ENCODE measurements at regions not wholly inside any gene's neighbourhood (a gene's known extent, or its start where the extent isn't known, plus 50 kb on each side); places are given as distances from the start of the nearest gene placed in this dataset.

- H3K4me1 Mint-ChIP-seq, result no peaks in the 10 kb centered on the region
- peaks cover 19% of the 10 kb centered on the region for H3K9me3 Mint-ChIP-seq
- no peaks in the 10 kb centered on the region for H3K36me3 Mint-ChIP-seq (ENCODE audit: low read depth)
- CTCF ChIA-PET, result no interaction called here
- POLR2A ChIA-PET, result no interaction called here
- intact Hi-C loops (cut with micrococcal nuclease), result no loop called here
- no peak overlapping the region for H3K27ac Mint-ChIP-seq
- TF ChIP-seq CTCF (IDR thresholded peaks at IDR 0.05), result no peak
- no peak for ATAC-seq (ENCODE audit: low read depth)
- H3K27me3 Mint-ChIP-seq, result no peaks in the 10 kb centered on the region
- DNase-seq, result no peak
- no peak overlapping the region for H3K4me3 Mint-ChIP-seq
These were observed 1031.8 kb downstream of the GALC start for GRCh38 chr14:86961106-86961716.

DNA sequence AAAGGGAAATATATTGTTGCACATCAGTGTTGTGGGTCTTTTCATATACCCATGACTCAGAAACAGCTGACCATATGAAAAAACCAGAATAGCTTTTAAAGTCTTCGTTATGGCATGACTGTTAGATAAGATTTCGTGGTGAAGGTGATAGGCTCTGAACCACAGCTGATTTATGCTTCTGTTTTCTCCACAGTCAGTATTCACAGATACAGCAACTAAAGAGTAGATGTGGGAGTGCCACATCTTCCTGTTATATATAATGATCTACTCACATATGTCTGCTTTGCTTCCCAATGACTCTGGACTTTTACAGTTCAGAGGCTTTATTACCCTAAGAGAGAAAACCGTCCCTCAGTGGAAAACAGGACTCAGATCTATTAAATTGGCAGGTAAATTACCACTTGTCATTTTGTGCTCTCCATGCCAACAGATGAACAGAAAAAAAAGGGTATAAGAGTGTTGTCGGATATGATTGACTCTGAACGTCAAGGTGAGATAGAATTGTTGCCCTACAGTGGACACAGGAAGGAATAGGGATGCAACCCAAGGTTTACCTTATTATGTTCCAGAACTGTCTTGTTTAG, 1037.1 kb downstream of the GALC start:
- Mint-ChIP-seq H3K9me3 (peaks cover 2% of the 10 kb centered on the region), H3K27me3 (no peaks in the 10 kb centered on the region), H3K4me3 (no peak overlapping the region), H3K4me1 (no peaks in the 10 kb centered on the region), H3K36me3 (ENCODE audit: low read depth) (no peaks in the 10 kb centered on the region), H3K27ac (no peak overlapping the region)
- no peak for TF ChIP-seq CTCF (IDR thresholded peaks at IDR 0.05)
- no peak for DNase-seq
- no peak for ATAC-seq (ENCODE audit: low read depth)
- CTCF ChIA-PET, result no interaction called here
- POLR2A ChIA-PET, result no interaction called here
- intact Hi-C loops (cut with micrococcal nuclease), result no loop called here

- H3K9me3 Mint-ChIP-seq, result peaks cover 3% of the 10 kb centered on the region
- no peak for TF ChIP-seq CTCF (IDR thresholded peaks at IDR 0.05)
- H3K27me3 Mint-ChIP-seq, result no peaks in the 10 kb centered on the region
- ChIA-PET CTCF (no interaction called here), POLR2A (no interaction called here)
- intact Hi-C loops (cut with micrococcal nuclease), result no loop called here
- DNase-seq, result no peak
- H3K4me3 Mint-ChIP-seq, result no peak overlapping the region
- H3K36me3 Mint-ChIP-seq (ENCODE audit: low read depth), result no peaks in the 10 kb centered on the region
- no peak overlapping the region for H3K27ac Mint-ChIP-seq
- ATAC-seq (ENCODE audit: low read depth), result no peak
- no peaks in the 10 kb centered on the region for H3K4me1 Mint-ChIP-seq
These were observed 1038.4 kb downstream of the GALC start for GRCh38 chr14:86954623-86955022.

GRCh38 chr14:86946446-86946845, 1046.5 kb downstream of the GALC start:
- CTCF ChIA-PET, result no interaction called here
- Mint-ChIP-seq H3K27ac (no peak overlapping the region), H3K27me3 (no peaks in the 10 kb centered on the region), H3K4me1 (no peaks in the 10 kb centered on the region), H3K4me3 (no peak overlapping the region), H3K9me3 (peaks cover 3% of the 10 kb centered on the region), H3K36me3 (ENCODE audit: low read depth) (no peaks in the 10 kb centered on the region)
- POLR2A ChIA-PET, result no interaction called here
- TF ChIP-seq CTCF (IDR thresholded peaks at IDR 0.05), result no peak
- ATAC-seq (ENCODE audit: low read depth), result no peak
- no peak for DNase-seq
- intact Hi-C loops (cut with micrococcal nuclease), result no loop called here

- Mint-ChIP-seq H3K36me3 (ENCODE audit: low read depth) (no peaks in the 10 kb centered on the region), H3K9me3 (no peaks in the 10 kb centered on the region), H3K27me3 (no peaks in the 10 kb centered on the region), H3K4me1 (no peaks in the 10 kb centered on the region), H3K4me3 (no peak overlapping the region), H3K27ac (no peak overlapping the region)
- intact Hi-C loops (cut with micrococcal nuclease), result no loop called here
- no peak for TF ChIP-seq CTCF (IDR thresholded peaks at IDR 0.05)
- ATAC-seq (ENCODE audit: low read depth) (no peak), DNase-seq (no peak)
- ChIA-PET POLR2A (no interaction called here), CTCF (no interaction called here)
These were observed 1048.5 kb downstream of the GALC start for GRCh38 chr14:86944434-86944833.
